Islet precursor cell (in vitro differentiated cells): ENCODE measurements at regions not wholly inside any gene's neighbourhood (a gene's known extent, or its start where the extent isn't known, plus 50 kb on each side); places are given as distances from the start of the nearest gene placed in this dataset.
A peak's percentile ranks its signal among the peaks of the same experiment; 100 is the strongest.

ENCODE experiments used
- DNase-seq: peaks from one replicate; pipeline ENCODE4 v3.0.0-alpha.2; 2018

DNA sequence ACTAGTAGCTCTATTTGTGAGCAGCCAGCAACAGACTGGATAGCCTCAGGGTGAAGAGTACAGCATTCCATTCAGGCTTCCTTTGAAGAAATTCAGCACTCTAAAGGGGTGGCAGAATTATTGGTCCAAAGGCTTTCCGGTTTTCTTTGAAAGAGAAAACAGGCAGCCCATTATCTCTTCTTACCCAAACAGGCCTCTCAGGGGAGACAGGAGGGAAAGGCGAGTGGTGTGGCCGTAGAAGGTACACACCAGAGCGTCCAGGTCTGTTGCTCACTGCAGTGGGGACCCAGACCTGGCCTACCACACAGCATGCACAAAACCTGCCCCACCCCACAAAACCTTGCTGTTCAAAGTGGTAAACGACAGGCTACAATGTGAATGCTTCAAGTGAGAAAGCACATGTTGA lies 83.3 kb downstream of the ZNF608 start:
- DNase-seq, result peak; percentile 98

DNA sequence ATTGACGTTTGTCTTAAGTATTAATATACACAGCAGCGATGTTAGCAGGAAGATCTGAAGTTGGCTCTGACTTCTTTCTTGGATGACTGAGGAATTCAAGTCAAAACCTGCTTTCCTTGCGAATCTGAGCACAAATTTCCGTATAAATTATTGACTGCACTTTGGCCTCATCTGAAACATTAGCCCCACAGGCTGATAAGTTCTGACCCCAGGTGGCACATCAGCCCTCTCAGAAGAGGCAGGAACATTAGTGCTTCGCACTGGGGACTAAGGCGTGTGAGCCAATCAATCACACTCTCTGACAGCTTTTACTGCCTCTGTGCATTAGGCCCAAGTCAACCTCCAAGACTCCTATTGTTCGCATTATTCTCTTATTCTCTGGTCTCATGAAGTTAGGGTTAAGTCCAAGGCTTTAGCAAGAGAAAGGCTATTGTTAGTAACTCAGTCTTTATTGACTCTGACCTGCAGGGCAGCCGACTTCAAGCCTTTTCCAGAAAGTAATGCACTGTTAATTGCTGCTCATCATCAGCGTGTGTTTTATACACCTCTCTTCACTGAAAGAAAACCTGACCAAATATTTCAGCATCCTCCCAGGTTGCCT lies 84.2 kb downstream of the ZNF608 start:
- DNase-seq, result peak; percentile 91

DNA sequence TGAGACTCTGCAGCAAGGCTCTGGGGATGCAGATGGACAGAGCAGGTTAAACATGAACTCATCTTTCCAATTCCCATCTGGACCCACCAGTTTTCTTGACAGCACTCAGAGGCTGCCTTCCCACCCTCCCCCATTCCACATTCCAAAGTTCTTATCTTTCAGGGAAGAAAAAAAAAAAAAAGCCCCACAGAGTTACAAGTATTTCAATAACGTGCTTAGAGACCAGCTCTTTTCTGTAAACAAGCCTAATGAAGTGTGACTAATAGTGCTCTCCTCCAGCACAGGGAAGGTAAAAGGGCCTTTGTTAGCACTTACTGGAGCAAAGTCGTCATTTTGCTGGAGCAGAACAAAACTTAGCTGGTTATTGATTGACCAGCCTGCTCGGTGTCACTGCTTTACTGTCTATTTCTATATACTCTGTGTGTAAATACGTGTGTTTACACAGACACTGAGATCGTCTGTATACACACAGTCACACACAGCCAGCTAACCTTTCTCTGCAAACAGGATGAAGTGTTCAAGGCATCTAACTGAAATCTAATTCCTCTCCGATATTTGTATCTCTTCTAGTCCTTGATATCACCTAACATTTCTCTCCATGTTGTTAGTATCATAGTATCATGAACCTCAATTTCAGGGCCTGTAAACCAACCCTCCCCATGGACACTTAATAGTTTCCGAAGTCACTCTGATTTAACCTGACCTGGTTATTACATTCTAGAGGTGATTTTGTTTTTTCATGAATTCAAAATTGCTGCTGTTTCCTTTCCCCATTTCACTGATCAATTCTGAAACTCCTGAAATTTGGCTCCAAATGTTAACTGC lies 84.9 kb downstream of the ZNF608 start:
- DNase-seq, result peak; percentile 94

DNA sequence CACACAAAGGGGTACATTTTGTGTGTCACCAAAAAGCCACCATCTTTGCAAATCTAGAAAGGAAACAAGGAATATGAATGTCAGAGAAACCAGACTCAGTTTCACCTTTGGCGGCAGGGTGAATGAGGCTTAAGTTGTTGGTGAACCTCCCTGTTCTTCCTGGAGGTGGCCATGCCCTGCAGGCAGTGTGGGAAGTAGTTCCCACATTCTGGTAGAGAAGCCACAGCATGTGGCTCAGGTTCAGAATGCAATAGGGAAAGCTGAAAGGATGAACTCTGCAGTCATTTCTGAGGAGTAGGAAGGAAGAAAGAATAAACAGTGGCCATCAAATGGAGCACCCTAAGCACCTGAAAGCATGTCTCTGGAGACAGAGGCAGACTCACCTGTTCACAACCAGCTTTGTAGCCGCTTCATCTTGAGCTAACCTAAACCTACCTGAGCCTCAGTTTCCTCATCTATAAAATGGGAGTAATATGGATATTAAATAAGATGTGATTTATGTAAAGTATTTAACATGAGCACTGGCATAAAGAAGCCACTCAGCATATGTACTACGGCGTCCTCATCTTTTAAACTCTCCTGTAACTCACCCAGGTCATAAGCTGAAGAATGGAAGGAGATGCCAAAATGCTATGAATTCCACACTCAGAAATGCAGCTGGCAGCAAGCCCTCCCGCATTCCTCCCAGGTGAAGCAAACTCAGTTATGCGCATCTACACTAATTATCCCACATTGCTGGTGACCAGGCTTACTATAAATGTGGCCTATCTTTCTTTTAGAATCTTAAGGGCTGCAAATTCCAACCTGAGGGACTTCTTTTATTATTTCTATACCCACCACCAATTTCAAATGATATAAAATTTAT lies 86.0 kb downstream of the ZNF608 start:
- peak; percentile 79 for DNase-seq

DNA sequence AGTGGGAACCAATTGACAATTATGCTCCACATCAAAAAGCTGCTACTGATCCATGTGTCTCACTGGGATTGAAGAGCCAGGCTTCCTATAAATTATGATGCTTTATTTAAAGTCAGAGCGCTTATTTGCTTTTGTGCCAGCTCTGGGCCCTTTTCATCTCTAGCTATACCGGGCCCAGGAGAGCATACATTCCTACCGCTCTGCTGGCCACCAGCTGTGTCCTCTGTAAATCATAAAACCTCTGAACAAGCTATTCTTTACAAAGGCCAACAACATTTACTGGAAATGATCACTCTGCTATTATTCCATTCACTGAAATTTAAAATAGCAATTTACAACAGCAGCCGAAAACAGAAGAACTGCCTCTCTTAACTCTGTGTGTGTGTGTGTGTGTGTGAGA lies 86.6 kb downstream of the ZNF608 start:
- DNase-seq, result no peak

DNA sequence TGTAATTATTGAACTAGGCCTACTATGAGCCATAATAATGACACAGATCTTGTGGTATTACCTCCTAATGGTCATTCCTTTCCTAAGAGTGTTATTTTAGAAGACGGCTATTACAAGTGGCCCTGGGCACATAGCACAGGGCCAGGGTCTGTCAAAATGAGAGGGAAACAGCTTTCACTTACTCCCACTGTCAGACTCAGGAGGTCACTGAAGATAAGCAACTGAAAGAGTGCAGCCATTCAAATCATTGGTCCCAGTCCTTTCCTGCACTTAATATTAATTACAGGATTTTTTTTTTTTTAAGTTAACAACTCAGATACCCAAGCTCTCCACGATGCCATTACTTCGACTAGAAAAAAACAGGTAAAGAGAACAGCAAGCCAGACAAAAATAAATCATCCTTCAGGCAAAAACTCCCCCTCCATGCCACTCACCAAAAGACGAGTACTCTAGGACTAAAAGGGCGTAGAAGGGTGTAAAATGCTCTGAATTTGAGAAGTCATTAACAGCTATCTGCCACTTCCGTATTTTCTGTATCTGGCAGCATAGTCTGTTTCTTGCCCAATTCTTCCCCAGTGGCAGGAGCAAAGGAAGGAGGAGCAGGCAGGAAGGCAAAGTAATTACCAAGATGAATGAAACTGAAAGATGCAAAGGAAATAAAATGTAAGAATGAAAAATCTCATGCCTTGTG lies 87.4 kb downstream of the ZNF608 start:
- DNase-seq, result peak; percentile 77

DNA sequence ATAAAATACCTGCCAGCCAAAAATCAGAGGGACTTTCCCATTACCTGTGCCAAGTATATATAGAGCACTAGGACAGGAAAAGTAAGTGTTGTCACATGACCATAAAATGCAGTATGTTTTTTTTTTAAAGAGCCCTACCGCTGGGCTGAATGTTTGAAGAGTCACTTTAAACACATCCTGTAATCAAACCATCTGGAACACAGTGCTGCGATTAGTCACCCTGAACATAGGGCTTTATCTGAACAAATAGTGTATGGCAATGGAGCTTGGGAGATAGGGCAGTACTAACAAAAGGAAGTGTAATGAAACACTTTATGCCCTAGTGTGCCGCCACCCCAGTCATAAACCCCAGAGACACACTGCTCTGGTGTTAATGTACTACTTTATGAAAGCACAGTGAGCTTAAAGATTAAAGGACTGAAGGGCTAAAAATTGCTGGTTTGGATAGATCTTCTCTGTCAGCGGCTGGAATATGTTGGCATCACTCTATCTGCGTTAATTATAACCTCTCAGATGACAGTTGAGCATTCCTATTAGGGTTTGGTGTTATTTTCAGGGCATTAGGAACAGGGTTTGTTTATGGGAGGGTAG lies 90.4 kb downstream of the ZNF608 start:
- DNase-seq, result peak; percentile 84

DNA sequence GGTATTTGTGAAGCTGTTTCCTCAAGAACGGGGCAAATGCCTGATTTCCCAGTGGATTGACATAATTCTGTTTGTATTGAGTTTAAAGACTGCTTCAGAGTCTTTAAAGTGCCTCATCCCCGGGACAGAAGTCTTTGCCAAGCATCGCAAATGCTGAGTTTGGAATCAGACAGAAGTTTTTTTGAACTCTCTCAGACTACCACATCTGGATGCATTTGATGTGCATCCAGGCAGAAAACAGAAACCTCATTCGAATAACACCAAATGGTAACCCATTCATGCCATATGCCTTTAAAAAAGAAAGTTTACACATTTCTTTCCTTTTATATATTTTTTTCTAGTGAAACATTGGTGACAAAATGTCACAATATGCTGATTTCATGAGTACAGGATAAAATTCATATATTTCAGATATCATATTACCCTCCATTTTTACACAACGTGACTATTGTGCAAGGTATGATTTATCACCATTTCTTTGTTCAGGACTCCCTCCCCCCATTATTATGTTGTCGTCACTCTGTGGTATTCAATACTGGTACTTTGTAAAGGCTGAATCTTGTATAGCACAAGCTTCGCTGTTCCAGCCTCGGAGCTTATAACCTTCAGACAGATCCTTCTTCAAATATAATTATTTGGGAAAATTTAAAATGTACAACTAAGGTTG lies 91.1 kb downstream of the ZNF608 start:
- no peak for DNase-seq

DNA sequence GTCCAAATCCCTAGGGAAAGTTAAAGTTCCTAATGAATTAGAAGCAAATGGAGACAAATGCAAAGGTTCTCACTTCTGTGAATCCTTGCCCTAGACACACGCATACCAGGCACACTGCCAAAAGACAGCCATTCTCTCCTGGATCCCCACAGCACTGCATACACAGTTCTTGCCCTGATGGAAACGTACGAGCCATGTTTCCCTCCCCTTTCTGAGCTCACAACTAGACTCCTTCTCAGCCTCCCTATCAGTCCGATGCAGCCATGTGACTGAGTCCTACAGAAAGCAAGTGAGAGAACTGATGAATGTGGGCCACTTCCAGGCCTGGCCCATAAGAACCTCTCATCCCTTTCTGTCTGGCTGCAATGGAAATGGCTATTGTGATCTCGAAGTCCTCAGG lies 92.0 kb downstream of the ZNF608 start:
- DNase-seq, result no peak

DNA sequence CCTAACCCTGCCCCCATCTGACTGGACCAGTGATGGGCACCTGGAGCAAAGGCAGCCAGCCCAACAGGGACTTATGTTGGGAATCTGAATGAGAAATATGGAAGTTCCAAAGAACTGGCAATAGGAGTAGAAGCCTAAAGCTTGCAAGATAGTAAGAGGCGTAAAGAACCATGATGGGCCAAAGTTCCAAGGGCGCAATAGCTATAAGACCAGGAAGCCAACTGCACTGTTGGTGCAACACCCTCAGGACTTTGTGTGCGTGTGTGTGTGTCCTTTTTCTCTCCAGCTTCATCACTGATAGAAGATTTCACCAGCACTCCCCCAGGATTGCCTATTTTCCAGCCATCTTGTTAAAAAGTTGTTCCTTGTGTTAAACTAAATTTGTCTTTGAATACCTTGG lies 92.8 kb downstream of the ZNF608 start:
- no peak for DNase-seq

DNA sequence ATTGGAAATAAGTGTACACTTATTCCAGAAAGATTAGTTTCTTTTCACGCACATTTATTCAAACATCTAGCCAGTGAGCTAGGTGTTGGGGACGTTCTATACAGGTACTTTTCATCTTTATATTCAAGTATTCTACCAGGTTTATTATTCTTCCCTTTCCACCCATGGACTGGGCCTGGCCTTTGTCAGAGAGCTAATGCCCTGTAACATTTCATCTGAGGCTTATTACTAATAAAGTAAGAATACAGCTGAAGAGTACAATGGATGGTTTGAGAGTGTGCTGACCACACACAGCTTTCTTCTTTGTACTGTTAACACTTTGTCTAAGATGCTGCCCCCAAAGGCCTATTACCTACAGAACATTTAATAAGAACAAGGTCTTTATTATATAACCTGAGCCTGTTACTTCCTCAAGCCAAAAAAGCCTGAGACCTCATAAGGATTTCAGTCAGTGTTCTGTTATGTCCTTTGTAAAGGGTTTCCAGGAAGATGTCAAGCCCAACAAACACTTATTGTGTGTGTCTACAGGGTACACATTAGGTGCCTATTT lies 93.5 kb downstream of the ZNF608 start:
- DNase-seq, result no peak

DNA sequence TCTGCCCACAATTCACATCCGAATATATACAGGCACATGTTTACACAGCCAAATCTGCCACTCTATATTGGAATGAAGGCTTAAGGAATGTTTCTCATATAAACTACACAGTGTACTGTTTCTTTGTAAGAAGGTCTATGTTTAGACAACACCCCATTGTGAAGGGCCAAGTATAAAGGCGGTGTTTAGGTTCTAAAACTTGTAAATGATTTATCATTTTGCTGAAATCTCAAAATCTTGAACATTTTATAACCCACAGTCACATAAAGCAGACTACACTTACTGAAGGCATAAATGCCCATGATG lies 94.0 kb downstream of the ZNF608 start:
- DNase-seq, result no peak

DNA sequence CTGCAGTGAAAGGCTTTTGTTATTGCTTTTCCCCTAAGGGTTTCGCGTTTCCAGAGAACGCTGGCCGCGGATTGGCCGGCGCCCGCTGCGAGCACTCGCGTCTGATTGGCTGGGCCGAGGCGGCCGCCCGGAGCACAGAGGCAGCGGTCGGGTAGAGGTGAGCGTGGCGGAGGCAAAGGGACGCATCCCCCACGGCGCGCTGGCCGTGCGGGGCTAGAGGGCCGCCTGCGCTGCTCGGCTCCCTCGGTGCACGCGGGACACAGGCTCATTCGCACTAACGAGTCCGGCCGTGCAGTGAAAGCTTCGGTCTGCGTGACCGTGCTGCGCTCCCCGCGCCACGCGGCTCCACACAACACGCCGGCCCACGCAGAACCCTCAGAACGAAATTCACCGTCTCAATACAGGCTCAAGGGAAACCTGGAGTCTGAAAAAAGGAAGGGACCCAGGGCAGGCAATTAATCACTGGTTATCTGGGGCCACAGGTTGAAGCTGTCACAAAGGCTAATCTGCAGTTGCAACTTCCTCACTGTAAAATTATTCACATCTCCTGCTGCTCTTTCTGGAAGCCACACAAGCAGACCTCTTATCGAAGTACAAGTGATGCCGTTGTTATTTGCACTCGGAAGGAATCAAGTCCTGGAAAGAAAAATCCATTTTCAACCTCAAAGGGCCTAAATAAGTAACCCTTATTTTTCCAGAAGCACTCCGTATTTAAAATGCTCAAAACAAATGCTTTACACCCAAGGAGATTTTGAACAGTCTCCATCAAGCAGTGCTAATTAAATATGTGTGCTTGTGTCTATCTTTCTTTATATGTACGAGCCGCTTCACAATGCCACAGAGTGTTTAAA lies 94.6 kb downstream of the ZNF608 start:
- peak; percentile 97 for DNase-seq

DNA sequence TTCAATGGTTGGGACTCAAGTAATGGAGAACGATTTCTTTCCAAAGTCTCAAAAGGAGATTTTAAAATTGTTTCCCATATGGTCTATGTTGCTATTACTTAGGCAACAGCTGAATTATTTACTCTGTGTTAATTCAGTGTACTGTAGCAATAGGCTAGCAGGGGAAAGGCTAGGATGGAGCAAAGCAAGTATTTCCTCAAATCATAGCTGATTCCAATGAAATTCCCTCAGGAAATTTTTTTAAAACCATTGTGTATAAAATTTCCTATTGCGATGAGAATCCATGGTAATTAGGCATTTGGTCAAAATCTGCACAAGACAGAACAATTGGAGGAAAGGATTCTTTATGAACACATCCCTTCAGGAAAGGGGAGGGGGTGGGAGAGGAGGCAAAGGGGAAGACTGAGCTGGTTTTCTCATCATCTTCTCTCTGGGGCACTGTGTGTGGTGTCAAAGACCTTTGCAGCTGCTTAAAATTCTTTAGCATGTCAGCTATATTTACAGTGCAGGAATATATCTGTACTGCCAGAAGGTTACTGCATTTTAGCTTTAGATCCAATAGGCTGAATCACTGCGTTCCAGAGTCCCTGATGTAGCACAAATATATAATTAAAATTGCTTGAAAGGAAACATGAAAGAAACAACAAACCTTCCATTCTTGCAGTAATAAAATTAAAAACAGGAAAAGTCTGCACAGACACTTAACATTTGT lies 95.3 kb downstream of the ZNF608 start:
- peak; percentile 76 for DNase-seq

DNA sequence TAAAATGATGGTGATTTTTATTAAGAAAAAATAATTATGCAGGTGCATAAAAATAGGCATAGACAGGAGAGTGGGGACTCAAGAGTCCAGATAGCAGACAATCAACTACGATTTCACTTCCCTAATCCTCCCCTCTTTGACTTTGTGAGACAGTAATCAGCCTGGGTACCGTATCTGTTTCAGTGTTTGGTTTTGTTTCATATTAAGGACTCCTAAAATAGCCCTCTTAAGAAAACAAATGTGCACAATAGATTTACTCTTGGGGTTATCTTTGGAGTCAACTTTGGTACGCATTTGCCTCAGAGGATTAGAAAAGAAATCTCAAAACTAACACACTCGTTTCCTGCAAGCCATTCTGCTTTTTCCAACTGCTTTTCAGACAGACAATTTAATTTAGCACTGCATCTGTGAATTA lies 96.3 kb downstream of the ZNF608 start:
- no peak for DNase-seq

DNA sequence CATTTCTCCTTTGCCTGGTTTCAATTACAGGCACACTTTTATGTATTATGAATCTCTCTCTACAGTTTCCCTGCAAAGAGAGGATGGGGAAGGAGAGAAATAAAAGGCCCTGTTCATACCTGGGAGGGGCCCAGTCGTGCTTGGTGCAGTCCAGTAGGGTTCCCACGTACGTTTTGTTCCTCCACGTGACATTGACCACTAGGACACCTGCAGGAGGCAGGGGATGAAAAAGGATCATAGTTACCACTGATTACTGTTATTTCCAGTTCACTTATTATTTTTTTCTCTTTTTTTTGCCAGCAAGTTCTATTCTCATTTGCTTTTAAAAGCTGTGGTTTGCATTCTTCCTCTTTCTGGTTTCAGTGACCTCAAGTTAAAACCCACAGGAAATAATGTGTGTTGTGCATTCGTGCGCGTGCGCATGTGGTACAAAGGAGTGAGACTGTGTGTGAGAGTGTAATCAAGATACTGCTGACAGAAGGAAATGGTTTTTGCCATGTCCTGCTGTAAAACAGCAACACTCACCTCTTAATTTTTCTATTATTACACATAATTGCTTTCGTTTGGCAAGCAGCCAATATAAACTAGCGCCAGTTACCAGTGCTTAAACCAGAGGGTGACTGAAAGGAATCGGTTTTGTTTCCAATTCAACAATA lies 96.8 kb downstream of the ZNF608 start:
- no peak for DNase-seq

DNA sequence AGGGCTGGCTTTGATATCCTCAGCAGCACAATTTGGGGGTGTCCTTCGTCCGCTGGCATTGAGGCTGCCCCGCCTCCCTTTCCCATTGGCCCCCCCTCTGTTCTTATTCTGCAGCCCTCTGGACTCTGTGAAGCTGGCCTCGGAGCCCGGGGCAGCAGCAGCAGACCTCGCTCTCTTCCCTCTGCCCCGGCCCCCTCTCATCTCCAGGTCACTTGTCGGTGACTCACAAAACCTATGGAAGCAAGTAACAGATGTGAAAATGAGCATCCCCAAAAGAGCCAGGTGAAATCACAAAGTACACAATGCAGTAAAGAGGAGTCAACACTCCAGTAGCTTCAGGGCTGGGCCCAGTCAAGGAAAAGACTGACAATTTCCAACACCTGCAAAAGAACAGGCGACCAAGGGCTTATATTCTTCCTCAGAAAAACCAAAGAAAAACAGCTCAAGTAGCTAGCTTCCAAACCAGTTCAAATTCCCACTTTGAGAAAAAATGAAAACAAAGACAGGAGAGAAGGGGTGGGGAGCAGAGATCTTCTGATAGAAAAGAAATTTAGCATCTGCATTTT lies 97.5 kb downstream of the ZNF608 start:
- no peak for DNase-seq

DNA sequence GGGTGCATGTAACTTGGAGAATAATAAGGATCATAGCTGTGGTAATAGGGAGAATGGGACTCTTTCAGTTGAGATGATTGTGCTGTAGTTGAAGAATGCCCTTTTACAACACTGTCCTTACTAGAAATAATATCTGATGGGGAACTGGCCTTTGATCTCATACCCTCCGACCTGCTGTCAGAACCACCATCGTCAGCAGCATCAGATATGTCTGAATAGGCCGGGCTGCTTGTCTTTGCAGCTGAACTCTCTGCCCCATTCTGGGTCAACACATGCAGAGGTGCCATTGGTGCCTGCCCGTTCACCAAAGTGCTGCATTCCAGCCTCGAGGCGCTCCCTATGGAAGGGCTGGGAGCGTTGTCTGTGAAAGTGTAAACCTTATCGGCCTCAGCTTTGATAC lies 99.1 kb downstream of the ZNF608 start:
- no peak for DNase-seq

DNA sequence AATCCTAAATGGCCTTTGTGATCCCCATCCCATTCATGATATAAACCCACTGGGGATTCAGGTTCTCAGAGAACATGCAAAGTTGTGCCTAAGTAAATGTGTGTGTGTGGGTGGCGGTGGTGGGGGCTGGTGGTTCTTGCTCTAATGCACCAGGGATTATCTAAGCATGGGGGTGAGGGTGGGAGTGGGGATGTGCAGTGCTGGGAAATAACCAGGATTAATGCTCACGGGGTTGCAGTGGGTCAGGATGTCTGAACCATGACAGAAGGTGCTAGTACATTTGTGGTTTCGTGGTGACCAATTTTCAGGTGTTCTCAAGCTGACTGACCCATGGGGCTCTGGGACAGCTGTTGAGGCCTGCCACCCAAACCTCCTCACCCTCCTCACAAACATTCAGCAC lies 101.0 kb downstream of the ZNF608 start:
- DNase-seq, result no peak
